GM18951 (cell line): ENCODE measurements at regions not wholly inside any gene's neighbourhood (a gene's known extent, or its start where the extent isn't known, plus 50 kb on each side); places are given as distances from the start of the nearest gene placed in this dataset.

Experiments
- POLR2A ChIP-seq: IDR thresholded peaks from 4 replicates; pipeline ENCODE4 v1.6.1; 2011; ENCODE audit warnings: mild to moderate bottlenecking; ENCODE audit not compliant: insufficient read length, insufficient read depth; ENCODE audit errors: extremely low read depth
- in situ Hi-C: fragments of 300-500 bp; cut with MboI; formaldehyde crosslinking; loops from one replicate; pipeline ENCODE4 v1.12.0; 2022; ENCODE audit warnings: low sequenced_read_pairs, mixed read lengths, inconsistent platforms; ENCODE audit not compliant: unreplicated experiment

DNA sequence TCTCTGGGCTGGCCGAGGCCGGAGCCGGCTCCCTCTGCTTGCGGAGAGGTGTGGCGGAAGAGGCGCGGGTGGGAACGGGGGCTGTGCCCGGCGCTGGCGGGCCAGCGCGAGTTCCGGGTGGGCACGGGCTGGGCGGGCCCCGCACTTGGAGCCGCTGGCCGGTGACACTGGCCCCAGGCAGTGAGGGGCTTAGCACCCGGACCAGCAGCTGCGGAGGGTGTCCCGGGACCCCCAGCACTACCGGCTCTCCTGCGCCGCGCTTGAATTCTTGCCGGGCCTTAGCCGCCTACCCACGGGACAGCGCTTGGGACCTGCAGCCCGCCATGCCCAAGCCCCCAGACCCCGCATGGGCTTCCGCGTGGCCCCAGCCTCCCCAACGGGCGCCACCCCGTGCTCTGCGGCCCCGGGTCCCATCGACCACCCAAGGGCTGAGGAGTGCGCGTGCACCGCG is 736.3 kb upstream of the ARRDC4 start:
- TF ChIP-seq POLR2A, result no peak
- in situ Hi-C loops, result no loop called here

DNA sequence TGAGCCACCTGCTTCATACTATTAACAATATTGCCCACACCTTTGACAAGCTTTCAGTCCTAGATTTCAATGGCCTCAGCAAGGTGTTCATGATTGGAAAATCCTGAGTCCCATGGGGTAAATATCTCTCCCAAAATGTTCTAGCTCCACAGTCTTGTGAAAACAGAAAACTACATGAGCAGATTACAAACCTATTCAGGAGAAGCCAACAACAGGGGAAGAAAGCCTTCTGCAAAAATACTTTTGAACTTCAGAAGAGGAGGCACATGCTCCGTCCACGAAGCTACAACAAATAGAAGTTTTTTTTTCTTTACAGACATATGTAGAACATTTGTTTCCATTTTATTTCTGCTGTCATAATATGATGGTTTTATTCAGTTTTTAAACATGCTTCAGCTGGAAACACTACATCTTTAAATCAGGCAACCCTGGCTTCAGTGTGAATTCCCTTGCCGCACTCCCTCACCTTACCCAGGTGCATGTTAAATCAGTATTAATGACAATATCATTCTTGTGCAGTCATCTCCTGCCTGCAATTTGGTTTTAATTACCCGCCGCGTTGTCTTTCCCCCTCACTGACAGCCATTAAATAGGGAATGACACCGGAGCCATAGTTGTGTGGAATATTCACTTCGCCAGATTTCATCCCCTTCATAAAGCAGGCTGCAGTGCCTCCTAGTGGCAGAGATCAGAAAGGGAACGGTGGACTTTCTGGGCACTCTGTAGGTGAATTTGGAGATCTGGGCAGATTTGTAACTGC is 725.5 kb upstream of the ARRDC4 start:
- TF ChIP-seq POLR2A, result no peak
- in situ Hi-C loops, result loop anchor here (10.0 kb wide), 1 partner anchor 890 kb away; no protein-coding TSS in a partner anchor

DNA sequence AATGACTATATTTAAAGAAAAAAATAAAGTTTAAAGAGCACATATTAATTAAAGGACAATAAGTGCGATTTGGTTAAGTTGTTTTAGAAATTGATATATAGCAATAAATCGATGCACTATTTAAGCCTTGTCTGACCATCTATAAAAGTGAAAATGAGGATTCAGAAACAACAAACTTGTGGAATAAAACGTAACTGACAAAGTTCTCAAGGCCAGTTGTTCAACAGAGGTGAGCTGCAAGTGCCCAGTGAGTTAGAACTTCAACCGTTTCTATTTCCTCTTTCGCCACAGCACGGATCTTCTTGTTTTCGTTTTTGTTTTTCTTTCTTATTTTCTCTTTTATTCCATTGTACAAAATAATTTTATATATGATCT is 724.9 kb upstream of the ARRDC4 start:
- TF ChIP-seq POLR2A, result no peak
- in situ Hi-C loops, result loop anchor here (10.0 kb wide), 1 partner anchor 891 kb away; no protein-coding TSS in a partner anchor

DNA sequence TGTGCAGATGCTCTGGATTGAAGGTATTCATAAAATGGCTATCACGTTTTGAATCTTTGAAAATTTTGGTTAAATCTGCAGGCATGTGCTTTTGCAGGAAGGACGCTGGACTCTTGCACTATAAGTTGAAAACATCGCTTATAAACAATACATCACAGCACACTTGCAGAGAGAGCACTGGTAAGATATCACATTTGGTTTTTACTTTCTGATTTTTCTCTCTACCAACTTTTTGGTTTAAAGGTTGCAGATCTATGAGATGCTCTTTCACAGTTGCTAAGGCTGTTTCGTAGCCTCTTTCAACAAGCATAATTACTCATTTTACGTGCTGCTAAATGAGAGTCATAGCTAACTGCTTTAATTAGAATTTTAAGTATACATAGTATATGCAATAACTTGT is 724.4 kb upstream of the ARRDC4 start:
- in situ Hi-C loops, result loop anchor here (10.0 kb wide), 1 partner anchor 891 kb away; no protein-coding TSS in a partner anchor
- no peak for TF ChIP-seq POLR2A

DNA sequence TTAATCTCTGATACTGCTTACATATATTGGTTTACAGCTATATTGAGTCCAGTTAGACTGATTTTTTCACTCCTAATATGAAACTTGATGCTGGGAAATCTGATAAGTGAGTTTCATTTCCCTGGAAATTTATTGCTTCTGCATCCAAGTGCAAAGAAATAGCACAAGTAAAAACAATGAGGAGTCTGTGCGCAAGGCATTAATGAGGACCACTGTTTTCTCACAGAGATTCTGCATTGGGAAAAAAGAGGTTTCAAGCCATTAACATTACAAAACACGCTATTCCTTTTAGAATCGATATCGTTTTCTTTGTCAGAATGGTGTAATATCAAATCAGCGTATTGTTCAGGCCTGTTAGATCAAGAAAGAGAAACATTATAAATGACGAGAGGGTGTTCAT is 723.3 kb upstream of the ARRDC4 start:
- no peak for TF ChIP-seq POLR2A
- in situ Hi-C loops, result loop anchor here (10.0 kb wide), 1 partner anchor 892 kb away; no protein-coding TSS in a partner anchor

DNA sequence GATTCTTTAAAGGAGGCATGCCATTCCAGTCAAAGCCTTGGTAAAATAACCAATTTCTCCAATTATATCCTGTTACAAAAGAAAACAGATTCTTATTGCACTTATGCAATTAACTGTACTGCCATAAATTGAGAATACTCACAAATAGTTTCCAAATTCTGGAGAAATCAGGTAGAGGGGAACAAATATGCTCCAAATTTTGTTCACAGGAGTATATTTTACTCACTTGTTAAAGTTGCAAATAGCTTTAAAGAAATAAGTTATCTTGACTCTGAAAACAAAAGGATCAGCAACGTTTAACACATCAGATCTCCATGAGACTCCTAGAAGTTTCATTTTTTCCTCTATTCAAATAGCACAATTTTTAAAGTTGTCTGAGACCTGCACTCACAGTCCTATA is 712.1 kb upstream of the ARRDC4 start:
- no peak for TF ChIP-seq POLR2A
- in situ Hi-C loops, result no loop called here

DNA sequence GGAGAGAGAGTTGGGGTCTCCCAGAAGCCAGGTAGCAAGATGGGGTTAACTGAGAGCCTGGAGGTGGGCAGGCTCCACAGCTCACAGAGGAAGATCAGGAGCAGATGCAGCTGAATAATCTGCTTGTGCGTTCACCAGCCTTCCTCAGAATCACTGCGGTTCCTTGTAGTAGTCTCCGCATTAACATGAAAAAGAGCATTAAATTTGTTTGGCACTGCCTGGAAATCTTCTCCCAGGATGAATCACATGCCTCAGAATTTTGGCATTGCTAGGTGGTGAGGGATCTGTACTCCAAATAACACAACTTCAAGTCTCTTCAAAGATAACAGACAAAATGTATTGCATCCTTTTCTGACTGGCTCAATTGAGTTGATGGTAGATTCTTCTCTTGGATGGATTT is 700.6 kb upstream of the ARRDC4 start:
- TF ChIP-seq POLR2A, result no peak
- in situ Hi-C loops, result no loop called here

DNA sequence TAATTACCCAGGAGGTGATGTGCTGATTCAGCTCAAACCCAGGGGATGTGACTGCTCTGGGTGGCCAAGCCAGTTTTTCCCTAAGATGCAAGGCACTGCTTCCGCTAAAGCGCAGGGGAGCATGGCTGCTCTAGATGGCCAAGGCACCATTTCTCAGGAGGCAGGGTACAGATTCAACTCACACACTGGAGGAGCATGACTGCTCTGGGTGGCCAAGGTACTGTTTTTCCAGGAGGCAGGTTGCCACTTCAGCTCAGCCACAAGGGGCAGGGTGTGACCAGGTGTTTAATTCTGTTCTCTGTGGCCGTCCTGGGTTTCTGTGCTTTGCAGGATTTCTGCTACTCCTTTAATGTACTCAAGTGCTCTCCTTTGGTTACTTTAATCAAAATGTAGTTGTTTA is 659.3 kb upstream of the ARRDC4 start:
- in situ Hi-C loops, result no loop called here
- no peak for TF ChIP-seq POLR2A

DNA sequence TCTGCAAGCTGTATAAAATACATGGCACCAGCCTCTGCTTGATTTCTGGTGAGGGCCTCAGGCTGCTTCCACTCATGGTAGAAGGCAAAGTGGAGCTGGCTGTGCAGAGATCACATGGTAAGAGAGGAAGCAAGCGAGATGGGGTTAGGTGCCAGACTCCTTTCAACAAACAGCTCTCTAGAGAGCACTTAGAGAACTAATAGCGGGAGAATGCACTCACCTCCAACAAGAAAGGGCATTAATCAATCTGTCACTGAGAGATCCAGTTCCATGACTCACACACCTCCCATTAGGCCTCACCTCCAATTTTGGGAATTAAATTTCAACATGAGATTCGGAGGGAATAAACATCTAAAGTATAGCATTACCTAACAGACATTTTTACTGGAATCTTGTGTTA is 644.1 kb upstream of the ARRDC4 start:
- in situ Hi-C loops, result no loop called here
- TF ChIP-seq POLR2A, result no peak

DNA sequence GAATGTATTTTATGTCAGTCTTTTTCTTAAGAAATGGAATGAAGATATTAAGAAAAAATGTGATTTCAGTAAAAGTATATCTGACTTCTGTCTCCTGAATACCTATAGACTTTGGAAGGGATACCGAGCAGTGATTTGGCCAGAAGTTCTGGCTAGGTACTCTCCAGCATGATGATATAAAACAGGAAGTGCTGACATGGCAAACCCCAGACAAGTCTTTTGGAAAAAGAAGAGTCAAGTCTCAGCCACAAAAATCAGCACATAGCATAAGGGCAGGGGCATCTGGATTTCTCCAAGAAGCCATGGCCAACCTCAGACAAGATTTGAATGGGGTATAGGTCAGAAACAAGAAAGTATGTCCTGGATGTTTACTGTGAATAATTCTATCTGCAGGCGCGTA is 643.3 kb upstream of the ARRDC4 start:
- in situ Hi-C loops, result no loop called here

DNA sequence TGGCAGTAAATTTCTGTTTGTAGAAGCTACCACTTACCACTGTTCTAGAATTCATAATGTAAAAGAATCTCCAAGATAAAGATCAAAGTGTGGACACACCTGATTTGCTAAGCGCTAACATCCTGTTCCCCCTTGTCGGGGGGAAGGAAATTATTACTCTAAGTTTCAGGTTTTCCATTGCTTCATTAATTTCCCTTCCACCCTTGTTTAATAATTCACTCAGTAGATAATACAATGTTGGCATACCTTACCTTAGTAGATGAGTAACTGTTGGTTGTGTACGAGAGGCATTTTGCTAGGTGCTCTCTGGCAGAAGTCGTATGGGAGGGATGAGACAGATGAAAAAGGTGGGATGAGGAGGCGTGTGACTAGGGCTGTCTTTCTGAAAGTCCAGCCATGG is 641.2 kb upstream of the ARRDC4 start:
- TF ChIP-seq POLR2A, result no peak
- in situ Hi-C loops, result no loop called here

More for the DNA sequence above, 643.3 kb upstream of the ARRDC4 start:
- TF ChIP-seq POLR2A, result no peak

DNA sequence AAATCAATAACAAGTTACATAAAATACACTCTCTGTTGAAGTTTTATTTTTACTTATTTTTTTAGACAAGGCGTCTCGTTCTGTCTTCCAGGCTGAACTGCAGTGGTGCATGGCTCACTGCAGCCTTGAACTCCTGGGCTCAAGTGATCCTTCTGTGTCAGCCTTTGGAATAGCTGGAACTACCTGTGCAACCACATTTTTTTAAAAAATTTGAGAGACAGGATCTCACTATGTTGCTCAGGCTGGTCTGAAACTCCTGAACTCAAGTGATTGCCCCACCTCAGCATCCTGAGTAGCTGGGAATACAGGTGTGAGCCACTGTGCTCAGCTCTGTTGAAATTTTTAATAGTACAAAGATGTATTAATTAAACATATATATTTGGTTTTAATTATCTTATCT is 614.3 kb upstream of the ARRDC4 start:
- no peak for TF ChIP-seq POLR2A
- in situ Hi-C loops, result no loop called here

DNA sequence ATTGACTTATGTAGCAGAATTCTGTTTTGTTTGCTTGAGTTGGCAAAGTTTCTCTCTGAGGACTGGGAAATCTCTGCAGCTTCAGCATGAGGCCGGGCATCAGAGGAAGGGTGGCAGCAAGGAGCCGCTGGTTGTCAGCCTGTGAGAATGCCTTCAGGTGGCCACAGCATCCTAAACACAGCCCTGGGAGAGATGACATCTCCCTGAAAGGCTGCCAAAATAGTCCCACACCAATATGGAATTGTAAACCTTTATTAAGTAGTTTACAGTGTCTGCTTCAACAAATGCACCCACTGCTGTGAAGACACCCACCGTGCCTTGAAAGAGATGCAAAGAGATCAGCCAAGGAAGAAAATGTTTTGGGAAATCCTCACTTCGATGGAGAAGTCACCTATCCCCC is 609.7 kb upstream of the ARRDC4 start:
- no peak for TF ChIP-seq POLR2A
- in situ Hi-C loops, result no loop called here

DNA sequence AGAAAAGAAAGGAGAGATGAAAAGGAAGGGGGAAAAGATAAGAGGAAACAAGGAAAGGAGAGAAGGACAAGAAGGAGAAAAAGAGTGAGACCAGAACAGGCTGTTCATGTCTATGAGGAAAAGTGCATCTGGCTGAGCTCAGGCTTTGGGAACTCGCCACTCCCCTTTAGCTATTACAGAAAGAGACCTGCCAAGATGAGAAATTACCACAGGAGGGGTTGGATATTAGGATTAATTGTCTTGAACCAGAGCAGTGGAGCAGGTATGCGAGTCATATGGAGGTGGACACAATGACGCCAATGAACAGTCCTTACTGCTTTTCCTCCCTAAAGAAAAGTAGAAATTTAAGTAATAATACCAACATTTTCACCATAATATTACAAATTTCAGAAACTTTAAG is 577.0 kb upstream of the ARRDC4 start:
- in situ Hi-C loops, result no loop called here
- TF ChIP-seq POLR2A, result no peak

DNA sequence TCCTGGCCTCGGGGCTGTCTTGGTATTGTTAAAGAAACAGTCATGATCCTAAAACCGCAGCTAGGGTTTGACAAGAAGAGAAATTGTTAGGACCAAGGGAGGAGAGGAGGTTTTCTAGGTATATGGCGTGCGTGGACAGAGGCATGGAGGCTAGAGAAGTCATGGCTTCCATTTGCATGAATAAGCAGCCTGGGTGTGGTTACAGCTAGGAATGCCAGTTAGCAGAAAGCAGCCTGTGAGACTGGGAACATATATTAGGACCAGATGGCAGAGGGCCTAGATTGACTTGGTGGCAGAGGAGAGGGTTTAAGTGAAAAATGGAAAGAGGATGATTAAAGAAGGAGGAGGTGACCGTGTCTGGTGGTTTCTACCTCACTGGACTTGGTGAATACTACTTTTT is 573.6 kb upstream of the ARRDC4 start:
- TF ChIP-seq POLR2A, result no peak
- in situ Hi-C loops, result no loop called here

DNA sequence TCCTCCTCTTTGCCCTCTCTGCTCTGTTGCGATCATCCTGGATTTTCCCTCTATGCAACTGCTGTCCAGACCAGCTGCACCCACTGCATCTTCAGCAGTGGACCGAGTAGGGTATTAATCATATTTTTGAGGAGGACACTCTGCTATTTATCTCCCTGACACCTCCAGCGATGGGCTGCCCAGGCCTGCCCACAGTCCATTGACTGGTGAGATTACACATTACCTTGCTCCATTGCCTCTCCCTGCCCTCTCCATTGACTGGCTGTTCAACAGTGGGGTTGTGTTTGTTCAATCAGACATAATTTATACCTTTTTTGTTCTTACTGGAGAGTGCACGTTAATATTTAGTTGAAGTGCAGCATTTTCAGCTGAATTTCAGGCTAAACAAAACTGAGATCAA is 559.3 kb upstream of the ARRDC4 start:
- in situ Hi-C loops, result no loop called here
- TF ChIP-seq POLR2A, result no peak
